GM21737 (cell line): ENCODE measurements at regions not wholly inside any gene's neighbourhood (a gene's known extent, or its start where the extent isn't known, plus 50 kb on each side); places are given as distances from the start of the nearest gene placed in this dataset.
"Not testable (repeated sequence)": the region's sequence is repeated elsewhere in the genome, so short reads cannot be mapped to it uniquely, and the experiment has no call there.

Source experiments
- ATAC-seq: cut with Tn5 transposase; IDR thresholded peaks from one replicate; pipeline ENCODE4 v1.9.1; 2021; ENCODE audit warnings: mild to moderate bottlenecking, moderate library complexity; ENCODE audit not compliant: unreplicated experiment

DNA sequence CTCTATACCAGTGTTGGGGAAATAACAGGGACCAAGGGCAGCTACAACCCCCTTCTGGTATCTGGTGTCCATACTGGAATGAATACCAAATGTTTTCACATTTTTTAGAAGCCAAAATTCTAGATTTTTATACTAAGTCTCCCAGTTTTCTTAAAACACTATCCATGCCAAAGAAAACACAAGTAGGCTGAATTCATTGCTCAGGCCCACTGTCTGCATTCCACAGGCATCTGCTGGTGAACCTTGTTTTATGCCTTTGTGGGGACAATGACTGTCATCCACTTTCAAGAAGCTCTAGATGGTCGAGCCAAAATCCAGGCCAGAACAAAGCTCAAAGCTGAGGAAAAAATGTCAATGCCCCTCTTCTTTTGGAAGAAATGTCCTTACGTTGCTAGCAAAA lies 213.4 kb upstream of the RASGEF1B start:
- no peak for ATAC-seq

DNA sequence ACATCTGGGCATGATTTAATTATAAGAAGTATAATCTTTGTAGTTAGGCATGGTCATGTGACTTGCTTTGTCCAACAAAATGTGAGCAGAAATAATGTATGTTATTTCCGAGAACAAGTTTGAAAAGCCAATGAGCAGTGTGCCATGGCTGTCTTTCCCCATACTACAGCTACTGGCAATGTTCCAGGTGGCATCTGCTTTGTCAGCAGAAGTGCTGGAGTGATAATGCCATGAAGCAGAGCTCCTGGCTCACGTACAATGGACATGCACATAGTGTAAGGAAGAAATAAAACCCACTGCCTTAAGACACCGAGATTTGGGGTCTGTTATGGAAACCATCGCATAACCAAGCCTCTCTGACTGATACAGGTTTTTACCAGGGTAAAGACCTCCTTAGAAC lies 212.6 kb upstream of the RASGEF1B start:
- ATAC-seq = no peak

- no peak for ATAC-seq
These were observed 210.8 kb upstream of the RASGEF1B start for GRCh38 chr4:81682492-81682891.

- no peak for ATAC-seq
These were observed 207.6 kb upstream of the RASGEF1B start for GRCh38 chr4:81679315-81679714.

DNA sequence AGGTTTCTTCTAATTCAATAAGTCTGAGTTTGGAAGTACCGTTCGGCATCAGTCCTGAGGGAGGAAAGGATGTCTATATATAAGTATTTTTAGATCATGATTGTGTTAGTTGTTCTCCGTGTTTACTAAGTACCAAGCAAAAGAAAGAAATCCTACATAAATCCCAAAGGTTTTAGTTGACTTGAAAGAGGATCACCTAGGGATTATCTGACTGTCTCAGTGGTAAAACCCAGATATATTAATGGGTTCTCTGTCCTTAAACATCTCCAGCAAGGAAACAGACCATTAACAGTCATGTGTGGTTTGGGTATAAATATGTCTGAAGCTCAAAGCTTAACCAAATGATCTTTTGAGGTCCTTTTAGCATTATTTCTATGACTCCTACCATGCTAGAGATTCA lies 207.1 kb upstream of the RASGEF1B start:
- no peak for ATAC-seq

DNA sequence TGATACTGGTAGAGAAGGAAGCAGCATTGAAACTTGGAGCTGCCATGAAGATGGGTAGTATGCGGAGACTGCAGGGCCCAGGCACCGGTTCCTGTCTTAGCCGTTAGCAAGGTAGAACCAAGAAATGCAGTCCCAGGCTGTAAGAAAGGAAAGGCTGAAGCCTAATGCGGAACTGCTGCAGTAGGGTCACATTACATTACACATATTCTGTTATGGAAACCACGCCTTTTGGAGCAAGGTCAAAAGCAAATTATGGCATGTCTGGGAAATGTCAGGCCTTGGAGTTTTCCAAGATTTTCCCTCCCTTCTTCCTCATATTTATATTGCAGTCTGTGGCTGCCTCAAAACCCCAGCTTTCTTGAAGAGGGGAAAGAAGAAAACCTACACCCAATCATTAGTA lies 204.8 kb upstream of the RASGEF1B start:
- ATAC-seq = no peak

DNA sequence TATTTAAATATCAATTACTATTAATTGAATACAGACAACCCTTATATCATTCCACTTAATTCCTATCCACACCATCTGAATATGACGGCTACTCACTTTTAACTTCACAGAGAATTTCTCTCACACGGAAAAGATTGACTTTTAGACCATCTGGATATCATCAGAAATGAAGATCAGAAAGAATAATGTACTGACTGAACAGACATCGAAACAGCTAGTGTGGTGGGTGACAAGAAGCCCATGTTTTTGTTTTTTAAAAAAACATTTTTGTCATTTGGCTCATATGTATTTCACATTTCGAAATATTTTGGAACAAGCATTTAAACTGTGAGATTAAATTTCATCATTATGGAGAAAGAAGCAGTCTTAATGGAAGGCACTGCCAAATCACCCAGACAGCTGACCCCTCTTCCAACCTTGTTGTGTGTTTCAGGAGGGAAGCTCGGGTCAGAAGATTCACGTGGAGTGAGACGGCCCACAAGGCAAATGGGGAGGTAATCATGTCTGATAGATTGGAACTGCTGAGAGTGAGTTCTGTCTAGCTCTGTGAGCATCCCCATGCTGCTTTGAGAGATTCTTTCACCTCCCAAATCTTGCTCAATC lies 204.2 kb upstream of the RASGEF1B start:
- ATAC-seq = no peak

- ATAC-seq = no peak
These were observed 202.3 kb upstream of the RASGEF1B start for GRCh38 chr4:81673961-81674360.

DNA sequence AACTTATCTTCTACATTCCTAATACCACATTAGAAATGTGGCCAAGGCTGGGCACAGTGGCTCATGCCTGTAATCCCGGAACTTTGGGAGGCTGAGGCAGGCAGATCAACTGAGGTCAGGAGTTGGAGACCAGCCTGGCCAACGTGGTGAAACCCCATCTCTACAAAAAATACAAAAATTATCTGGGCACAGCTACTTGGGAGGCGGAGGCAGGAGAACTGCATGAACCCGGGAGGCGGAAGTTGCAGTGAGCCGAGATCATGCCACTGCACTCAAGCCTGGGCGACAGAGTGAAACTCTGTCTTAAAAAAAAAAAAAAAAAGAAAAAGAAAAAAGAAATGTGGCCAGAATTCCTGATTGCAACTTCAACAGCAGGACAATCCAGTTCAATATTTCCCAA lies 196.6 kb upstream of the RASGEF1B start:
- ATAC-seq = not testable (repeated sequence)

GRCh38 chr4:81667539-81667938 lies 195.8 kb upstream of the RASGEF1B start:
- no peak for ATAC-seq

DNA sequence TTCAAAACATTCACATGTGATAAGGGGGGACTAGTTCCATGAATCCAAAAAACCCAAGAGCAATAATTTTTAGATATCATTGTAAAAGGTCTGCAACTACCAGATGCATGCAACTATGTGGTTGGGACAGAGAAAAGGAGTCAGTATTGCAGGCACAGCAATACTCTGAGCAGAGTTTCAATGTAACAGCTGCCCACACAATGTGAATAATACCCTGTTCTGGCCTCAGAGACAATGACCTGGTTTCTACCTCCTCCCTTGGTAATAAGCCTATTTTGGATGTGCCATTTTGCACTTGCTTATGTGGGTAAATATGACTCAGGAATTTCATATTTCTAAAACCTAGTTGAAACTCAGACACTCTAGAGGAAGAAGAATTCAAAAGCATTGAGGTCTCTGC lies 194.8 kb upstream of the RASGEF1B start:
- ATAC-seq = no peak

- ATAC-seq = no peak
These were observed 193.9 kb upstream of the RASGEF1B start for GRCh38 chr4:81665649-81666048.

DNA sequence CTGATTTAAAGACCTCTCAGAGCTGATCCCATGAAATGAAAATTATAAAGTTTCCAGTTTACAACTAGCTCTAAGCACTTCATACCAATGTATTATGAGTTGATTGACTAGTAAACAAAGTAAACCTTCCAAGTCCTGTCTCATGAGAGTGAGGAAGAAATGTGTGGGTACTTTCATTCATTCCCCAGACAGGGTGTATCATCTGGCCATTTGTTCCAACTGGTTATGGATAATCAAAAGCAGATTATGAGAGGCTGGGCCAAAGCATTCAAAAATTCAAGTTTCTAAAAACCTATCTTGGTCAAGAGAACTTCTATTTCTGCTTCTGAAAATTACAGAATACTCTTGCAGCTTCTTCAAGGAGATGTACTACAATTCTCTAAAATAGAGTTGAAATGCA lies 193.3 kb upstream of the RASGEF1B start:
- ATAC-seq = no peak

GRCh38 chr4:81664079-81664478 lies 192.4 kb upstream of the RASGEF1B start:
- no peak for ATAC-seq

- ATAC-seq = no peak
These were observed 191.7 kb upstream of the RASGEF1B start for GRCh38 chr4:81663368-81663767.

DNA sequence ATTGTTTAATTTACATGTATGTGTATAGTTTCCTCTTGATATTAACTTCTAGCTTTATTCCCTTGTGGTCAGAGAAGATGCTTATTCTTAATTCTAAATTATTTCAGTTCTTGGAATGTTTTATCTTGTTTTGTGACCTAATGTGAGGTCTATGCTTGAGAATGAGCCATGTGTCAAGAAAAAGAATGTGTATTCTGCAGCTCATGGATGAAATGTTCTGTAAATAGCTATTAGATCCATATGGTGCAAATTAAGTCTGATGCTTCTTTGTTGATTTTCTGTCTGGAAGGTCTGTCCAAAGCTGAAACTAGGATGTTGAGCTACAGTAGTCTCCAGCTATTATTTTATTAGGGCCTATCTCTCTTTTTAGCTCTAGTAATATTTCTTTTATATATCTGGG lies 187.3 kb upstream of the RASGEF1B start:
- ATAC-seq = no peak

GRCh38 chr4:81652069-81652478 lies 180.4 kb upstream of the RASGEF1B start:
- ATAC-seq = no peak

DNA sequence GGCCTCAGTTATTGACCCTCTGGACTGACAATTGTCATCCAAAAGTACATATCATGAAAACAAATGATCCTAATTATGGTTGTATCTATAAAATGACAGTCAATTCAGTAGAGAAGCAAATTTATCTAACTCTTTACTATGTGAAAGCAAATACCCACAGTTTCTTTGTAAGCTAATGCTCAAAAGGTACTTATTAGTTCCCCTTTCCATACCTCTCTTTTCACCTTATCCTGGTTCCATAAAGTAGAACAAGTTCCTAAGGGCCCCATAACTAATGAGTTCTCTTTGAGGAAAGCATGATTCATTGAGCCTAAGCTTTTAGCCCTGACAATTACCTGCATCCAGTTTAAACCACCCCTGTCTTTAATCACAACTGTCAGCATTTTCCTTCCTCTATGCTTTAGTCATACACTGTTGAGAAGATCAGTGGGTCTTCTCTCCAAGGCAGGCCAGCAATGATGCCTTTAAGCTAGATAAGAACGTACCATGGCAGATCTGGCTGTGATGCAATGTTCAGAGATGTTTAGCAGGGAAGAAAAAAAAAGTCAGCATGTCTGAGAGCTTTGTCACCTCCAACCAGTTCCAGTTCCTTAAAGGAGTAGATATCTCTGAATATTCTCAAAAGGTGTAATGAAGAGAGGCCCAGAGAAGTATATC lies 179.7 kb upstream of the RASGEF1B start:
- ATAC-seq = no peak

GRCh38 chr4:81650606-81651242 lies 179.0 kb upstream of the RASGEF1B start:
- ATAC-seq = no peak

- peak; percentile 99 for ATAC-seq
These were observed 177.0 kb upstream of the RASGEF1B start for GRCh38 chr4:81648576-81649275.

DNA sequence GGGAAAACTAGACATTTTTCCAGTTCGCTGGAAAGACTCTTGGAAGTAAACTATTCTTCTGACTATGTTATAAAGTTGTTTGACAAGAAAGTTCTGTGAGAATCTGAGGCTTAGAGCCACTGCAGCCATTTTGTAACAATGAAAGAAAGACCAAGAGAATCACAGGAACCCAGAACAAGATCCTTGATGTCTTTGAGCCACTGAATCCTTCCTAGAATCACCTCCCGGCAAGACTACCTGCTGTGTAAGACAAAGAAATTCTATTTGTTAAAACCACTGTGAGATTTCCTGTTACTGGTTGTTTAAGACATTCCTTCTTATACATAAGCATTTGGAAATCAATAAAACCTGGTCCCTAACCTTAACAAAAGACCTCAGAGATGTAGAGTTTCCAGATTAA lies 175.7 kb upstream of the RASGEF1B start:
- no peak for ATAC-seq

- ATAC-seq = no peak
These were observed 170.8 kb upstream of the RASGEF1B start for GRCh38 chr4:81642543-81642942.
